ENCODE measurements at regions not wholly inside any gene's neighbourhood (a gene's known extent, or its start where the extent isn't known, plus 50 kb on each side); places are given as distances from the start of the nearest gene placed in this dataset.
A peak's percentile ranks its signal among the peaks of the same experiment; 100 is the strongest.

DNA sequence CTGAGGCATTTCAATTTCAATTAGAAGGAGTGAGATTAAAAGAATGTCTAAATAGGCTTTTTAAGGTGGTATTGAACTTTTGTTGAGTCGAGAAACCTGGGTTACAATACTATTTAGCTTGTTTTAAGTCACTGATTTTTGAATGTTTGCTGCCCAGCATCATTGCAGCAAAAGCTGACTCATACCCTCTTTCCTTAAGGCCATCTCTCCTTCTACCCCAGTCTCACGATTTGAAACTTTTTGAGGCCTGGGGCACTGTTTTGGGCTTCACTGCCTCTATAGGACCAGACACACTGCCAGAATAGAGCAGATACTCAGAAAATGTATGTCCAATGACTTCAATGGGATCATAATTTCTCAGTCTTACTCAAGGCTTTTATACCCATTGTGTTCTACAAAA is 319.6 kb upstream of the TGFBR2 start:
- Histone ChIP-seq H3K9me3 (no peaks in the 10 kb centered on the region), H3K36me3 (ENCODE audit: control insufficient read depth, insufficient read depth, low read length) (no peaks in the 10 kb centered on the region), H3K4me1 (peaks cover 14% of the 10 kb centered on the region), H3K27me3 (replicated peaks; ENCODE audit: control insufficient read depth, insufficient read depth, low read length) (no peaks in the 10 kb centered on the region), H3K4me3 (ENCODE audit: low read depth, low read length) (no peak overlapping the region)
- ChIA-PET POLR2A (no interaction called here), CTCF (no interaction called here)
- H3K36me3 Mint-ChIP-seq (ENCODE audit: insufficient read depth, unreplicated experiment) = no peaks in the 10 kb centered on the region
- H3K27me3 Mint-ChIP-seq (ENCODE audit: insufficient read depth, unreplicated experiment) = no peaks in the 10 kb centered on the region
- no peak overlapping the region for H3K4me3 Mint-ChIP-seq (ENCODE audit: unreplicated experiment)
- TF ChIP-seq, protein P1, sequence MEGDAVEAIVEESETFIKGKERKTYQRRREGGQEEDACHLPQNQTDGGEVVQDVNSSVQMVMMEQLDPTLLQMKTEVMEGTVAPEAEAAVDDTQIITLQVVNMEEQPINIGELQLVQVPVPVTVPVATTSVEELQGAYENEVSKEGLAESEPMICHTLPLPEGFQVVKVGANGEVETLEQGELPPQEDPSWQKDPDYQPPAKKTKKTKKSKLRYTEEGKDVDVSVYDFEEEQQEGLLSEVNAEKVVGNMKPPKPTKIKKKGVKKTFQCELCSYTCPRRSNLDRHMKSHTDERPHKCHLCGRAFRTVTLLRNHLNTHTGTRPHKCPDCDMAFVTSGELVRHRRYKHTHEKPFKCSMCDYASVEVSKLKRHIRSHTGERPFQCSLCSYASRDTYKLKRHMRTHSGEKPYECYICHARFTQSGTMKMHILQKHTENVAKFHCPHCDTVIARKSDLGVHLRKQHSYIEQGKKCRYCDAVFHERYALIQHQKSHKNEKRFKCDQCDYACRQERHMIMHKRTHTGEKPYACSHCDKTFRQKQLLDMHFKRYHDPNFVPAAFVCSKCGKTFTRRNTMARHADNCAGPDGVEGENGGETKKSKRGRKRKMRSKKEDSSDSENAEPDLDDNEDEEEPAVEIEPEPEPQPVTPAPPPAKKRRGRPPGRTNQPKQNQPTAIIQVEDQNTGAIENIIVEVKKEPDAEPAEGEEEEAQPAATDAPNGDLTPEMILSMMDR (IDR thresholded peaks at IDR 0.05; ENCODE audit: insufficient read depth in 1 of 2, low read depth in 1 of 2, low read length in 1 of 2, severe bottlenecking in 1 of 2, unreplicated experiment in 1 of 2) = no peak
- H3K27ac Mint-ChIP-seq (ENCODE audit: unreplicated experiment) = no peak overlapping the region
- peaks cover 13% of the 10 kb centered on the region for H3K4me1 Mint-ChIP-seq (ENCODE audit: low read depth, unreplicated experiment)
- intact Hi-C loops (cut with micrococcal nuclease; ENCODE audit: unreplicated experiment) = no loop called here
- H3K9me3 Mint-ChIP-seq (ENCODE audit: unreplicated experiment) = peaks cover 11% of the 10 kb centered on the region
- no TSS peak for BruUV-seq (replicated peaks)
- DNase-seq = no peak

DNA sequence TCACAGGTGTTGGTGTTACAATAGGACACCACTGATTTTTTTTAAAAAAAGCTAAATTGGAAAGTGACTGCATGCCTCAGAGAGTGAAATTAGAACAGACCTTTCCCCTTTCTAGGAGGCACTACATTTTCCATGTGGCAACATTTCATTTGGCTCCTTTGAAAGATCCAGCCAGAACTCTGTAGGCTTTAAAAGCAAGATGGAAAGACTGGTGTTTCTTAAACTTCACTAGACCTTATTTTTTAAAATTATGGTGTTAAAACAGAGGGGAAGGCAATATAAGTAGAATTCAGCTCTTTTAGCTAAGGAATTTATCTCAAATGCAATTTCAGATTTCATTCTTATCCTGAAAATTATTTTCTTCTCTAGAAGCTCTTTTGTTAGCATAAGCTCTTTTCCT is 317.6 kb upstream of the TGFBR2 start:
- POLR2A ChIA-PET = no interaction called here

DNA sequence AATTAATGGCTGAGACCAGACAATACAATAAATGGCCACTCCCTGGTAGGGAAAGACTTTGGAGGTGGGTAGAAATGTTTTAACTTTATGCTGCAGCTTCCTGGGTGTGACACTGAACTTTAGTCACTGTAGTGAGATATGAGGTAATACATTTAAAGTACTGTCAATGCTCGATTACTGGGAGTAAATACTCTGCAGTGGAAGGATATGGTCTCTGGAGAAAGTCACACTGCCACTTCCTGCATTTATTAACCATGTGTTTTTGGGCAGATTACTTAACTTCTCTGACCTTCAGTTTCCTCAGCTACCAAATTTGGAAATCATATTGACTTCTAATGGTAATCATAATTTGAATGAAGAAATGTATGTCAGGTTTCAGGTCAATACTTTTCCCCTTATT is 317.1 kb upstream of the TGFBR2 start:
- H3K36me3 ChIP-seq (ENCODE audit: control insufficient read depth, insufficient read depth, low read length) = no peaks in the 10 kb centered on the region
- DNase-seq = peak in 1 of 2 experiments; percentile 6
- no peaks in the 10 kb centered on the region for H3K9me3 ChIP-seq
- peaks cover 14% of the 10 kb centered on the region for H3K4me1 ChIP-seq
- BruUV-seq (replicated peaks) = no TSS peak
- intact Hi-C loops (cut with micrococcal nuclease; ENCODE audit: unreplicated experiment) = no loop called here
- H3K27me3 ChIP-seq (replicated peaks; ENCODE audit: control insufficient read depth, insufficient read depth, low read length) = no peaks in the 10 kb centered on the region
- ChIA-PET CTCF (no interaction called here), POLR2A (no interaction called here)
- H3K27me3 Mint-ChIP-seq (ENCODE audit: insufficient read depth, unreplicated experiment) = no peaks in the 10 kb centered on the region
- TF ChIP-seq, protein P1 (IDR thresholded peaks at IDR 0.05; ENCODE audit: insufficient read depth in 1 of 2, low read depth in 1 of 2, low read length in 1 of 2, severe bottlenecking in 1 of 2, unreplicated experiment in 1 of 2) = no peak
- peak overlapping the region; percentile 67 for H3K27ac Mint-ChIP-seq (ENCODE audit: unreplicated experiment)
- H3K9me3 Mint-ChIP-seq (ENCODE audit: unreplicated experiment) = peaks cover 18% of the 10 kb centered on the region
- H3K4me1 Mint-ChIP-seq (ENCODE audit: low read depth, unreplicated experiment) = peaks cover 20% of the 10 kb centered on the region
- H3K4me3 Mint-ChIP-seq (ENCODE audit: unreplicated experiment) = no peak overlapping the region
- peaks cover 6% of the 10 kb centered on the region for H3K36me3 Mint-ChIP-seq (ENCODE audit: insufficient read depth, unreplicated experiment)
- no peak overlapping the region for H3K4me3 ChIP-seq (ENCODE audit: low read depth, low read length)

More for the DNA sequence above, 317.6 kb upstream of the TGFBR2 start:
- peaks cover 20% of the 10 kb centered on the region for H3K4me1 Mint-ChIP-seq (ENCODE audit: low read depth, unreplicated experiment)
- no peak for DNase-seq
- peaks cover 14% of the 10 kb centered on the region for H3K4me1 ChIP-seq
- TF ChIP-seq, protein P1 (IDR thresholded peaks at IDR 0.05; ENCODE audit: insufficient read depth in 1 of 2, low read depth in 1 of 2, low read length in 1 of 2, severe bottlenecking in 1 of 2, unreplicated experiment in 1 of 2) = no peak
- H3K27me3 Mint-ChIP-seq (ENCODE audit: insufficient read depth, unreplicated experiment) = no peaks in the 10 kb centered on the region
- H3K4me3 ChIP-seq (ENCODE audit: low read depth, low read length) = no peak overlapping the region
- H3K27me3 ChIP-seq (replicated peaks; ENCODE audit: control insufficient read depth, insufficient read depth, low read length) = no peaks in the 10 kb centered on the region
- intact Hi-C loops (cut with micrococcal nuclease; ENCODE audit: unreplicated experiment) = no loop called here
- CTCF ChIA-PET = no interaction called here
- H3K9me3 Mint-ChIP-seq (ENCODE audit: unreplicated experiment) = peaks cover 13% of the 10 kb centered on the region
- H3K36me3 Mint-ChIP-seq (ENCODE audit: insufficient read depth, unreplicated experiment) = peaks cover under 1% of the 10 kb centered on the region
- no peaks in the 10 kb centered on the region for H3K36me3 ChIP-seq (ENCODE audit: control insufficient read depth, insufficient read depth, low read length)
- BruUV-seq (replicated peaks) = no TSS peak
- peak overlapping the region; percentile 67 for H3K27ac Mint-ChIP-seq (ENCODE audit: unreplicated experiment)
- H3K4me3 Mint-ChIP-seq (ENCODE audit: unreplicated experiment) = no peak overlapping the region
- no peaks in the 10 kb centered on the region for H3K9me3 ChIP-seq

Data from Caco-2 (cell line).